Activated B cell treated with CpG ODN at 0.5 μM for 24 hours (primary cell): ENCODE measurements at regions not wholly inside any gene's neighbourhood (a gene's known extent, or its start where the extent isn't known, plus 50 kb on each side); places are given as distances from the start of the nearest gene placed in this dataset.

Experiments used
- ATAC-seq: fragments of 200-7000 bp; cut with Tn5 transposase; one replicate; pipeline ENCODE4 v1.10.0; 2021; ENCODE audit warnings: low read depth, mild to moderate bottlenecking, moderate library complexity
- CTCF ChIA-PET: fragments of 350-600 bp; sonication (Branson Sonifier 250); formaldehyde crosslinking; loops from one replicate; lab custom pipeline; 2021; ENCODE audit warnings: antibody characterized with exemption; lab: Charles Lee
- POLR2A ChIA-PET: fragments of 350-600 bp; sonication (Branson Sonifier 250); formaldehyde crosslinking; loops from one replicate; lab custom pipeline; 2021; ENCODE audit warnings: antibody characterized with exemption; lab: Charles Lee
- DNase-seq: peaks from one replicate; pipeline ENCODE4 v3.0.0; 2022
- H3K27ac Mint-ChIP-seq: one replicate; pipeline ENCODE4 v1.8.0; 2020; ENCODE audit warnings: mixed read lengths
- H3K27me3 Mint-ChIP-seq: one replicate; pipeline ENCODE4 v1.8.0; 2021; ENCODE audit warnings: mixed read lengths
- H3K36me3 Mint-ChIP-seq: one replicate; pipeline ENCODE4 v1.8.0; 2021; ENCODE audit warnings: low read depth, mixed read lengths
- H3K4me1 Mint-ChIP-seq: one replicate; pipeline ENCODE4 v1.8.0; 2021; ENCODE audit warnings: mixed read lengths
- H3K4me3 Mint-ChIP-seq: one replicate; pipeline ENCODE4 v1.8.0; 2020; ENCODE audit warnings: mild to moderate bottlenecking, mixed read lengths
- H3K9me3 Mint-ChIP-seq: one replicate; pipeline ENCODE4 v1.8.0; 2020; ENCODE audit warnings: mixed read lengths
- CTCF ChIP-seq: fragments of 200-600 bp; IDR thresholded peaks from one replicate; pipeline ENCODE4 v1.8.0; 2022; ENCODE audit warnings: antibody characterized with exemption, mild to moderate bottlenecking
- intact Hi-C: fragments of 100-400 bp; cut with micrococcal nuclease; formaldehyde crosslinking; loops from one replicate; pipeline ENCODE4 v1.15.1; 2024

DNA sequence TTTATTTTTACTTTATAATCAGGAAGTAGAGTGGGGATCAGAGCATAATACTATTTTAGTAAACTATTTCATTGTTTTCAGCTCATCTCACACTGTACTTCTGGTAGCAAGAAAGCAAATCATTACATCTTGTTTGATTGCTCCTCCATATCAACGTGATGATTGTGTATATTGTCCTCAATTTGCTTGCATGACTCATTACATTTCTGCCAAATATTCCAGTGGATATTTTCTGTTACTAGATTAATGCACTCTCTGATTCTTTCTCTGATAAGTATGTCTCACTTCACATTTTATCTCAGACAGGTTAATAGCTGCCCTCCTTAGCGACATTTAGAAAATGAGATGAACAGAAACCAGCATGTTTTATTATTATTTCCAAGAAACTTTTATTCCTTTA, 1145.3 kb downstream of the OTOL1 start:
- no peaks in the 10 kb centered on the region for H3K4me1 Mint-ChIP-seq
- no peak for DNase-seq
- no peak for TF ChIP-seq CTCF
- CTCF ChIA-PET, result no interaction called here
- POLR2A ChIA-PET, result no interaction called here
- no peak overlapping the region for H3K27ac Mint-ChIP-seq
- no peak for ATAC-seq
- intact Hi-C loops, result no loop called here
- no peaks in the 10 kb centered on the region for H3K27me3 Mint-ChIP-seq
- H3K4me3 Mint-ChIP-seq, result no peak overlapping the region
- no peaks in the 10 kb centered on the region for H3K36me3 Mint-ChIP-seq
- peaks cover 9% of the 10 kb centered on the region for H3K9me3 Mint-ChIP-seq

- Mint-ChIP-seq H3K27me3 (no peaks in the 10 kb centered on the region), H3K4me3 (no peak overlapping the region), H3K27ac (no peak overlapping the region), H3K9me3 (peaks cover 12% of the 10 kb centered on the region), H3K4me1 (no peaks in the 10 kb centered on the region), H3K36me3 (no peaks in the 10 kb centered on the region)
- intact Hi-C loops, result no loop called here
- no peak for TF ChIP-seq CTCF
- ChIA-PET POLR2A (no interaction called here), CTCF (no interaction called here)
- ATAC-seq (no peak), DNase-seq (no peak)
These were observed 1146.6 kb downstream of the OTOL1 start for GRCh38 chr3:162643245-162643644.

DNA sequence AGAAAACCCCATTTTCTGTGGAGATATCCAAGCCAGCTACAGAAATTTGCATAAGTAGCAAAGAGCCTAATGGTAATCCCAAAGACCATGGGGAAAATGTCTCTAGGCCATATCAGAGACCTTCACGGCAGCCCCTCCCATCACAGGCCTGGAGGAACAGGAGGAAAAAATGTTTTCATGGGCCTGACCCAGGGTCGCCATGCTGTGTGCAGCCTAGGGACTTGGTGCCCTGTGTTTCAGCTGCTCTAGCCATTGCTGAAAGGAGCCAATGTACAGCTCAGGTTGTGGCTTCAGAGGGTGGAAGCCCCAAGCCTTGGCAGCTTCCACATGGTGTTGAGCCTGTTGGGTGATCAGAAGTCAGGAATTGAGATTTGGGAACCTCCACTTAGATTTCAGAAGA, 1150.7 kb downstream of the OTOL1 start:
- no peaks in the 10 kb centered on the region for H3K4me1 Mint-ChIP-seq
- no peaks in the 10 kb centered on the region for H3K36me3 Mint-ChIP-seq
- peaks cover 12% of the 10 kb centered on the region for H3K9me3 Mint-ChIP-seq
- no peak for ATAC-seq
- ChIA-PET CTCF (no interaction called here), POLR2A (no interaction called here)
- no peak overlapping the region for H3K27ac Mint-ChIP-seq
- no peak for TF ChIP-seq CTCF
- intact Hi-C loops, result no loop called here
- DNase-seq, result no peak
- H3K27me3 Mint-ChIP-seq, result no peaks in the 10 kb centered on the region
- no peak overlapping the region for H3K4me3 Mint-ChIP-seq

- DNase-seq, result no peak
- Mint-ChIP-seq H3K4me1 (no peaks in the 10 kb centered on the region), H3K36me3 (no peaks in the 10 kb centered on the region), H3K9me3 (peaks cover 12% of the 10 kb centered on the region), H3K27me3 (no peaks in the 10 kb centered on the region), H3K4me3 (no peak overlapping the region), H3K27ac (no peak overlapping the region)
- POLR2A ChIA-PET, result no interaction called here
- CTCF ChIA-PET, result no interaction called here
- no peak for TF ChIP-seq CTCF
- intact Hi-C loops, result no loop called here
- no peak for ATAC-seq
These were observed 1161.4 kb downstream of the OTOL1 start for GRCh38 chr3:162658003-162658402.

GRCh38 chr3:162665684-162666391, 1169.2 kb downstream of the OTOL1 start:
- Mint-ChIP-seq H3K4me1 (no peaks in the 10 kb centered on the region), H3K9me3 (no peaks in the 10 kb centered on the region), H3K27me3 (no peaks in the 10 kb centered on the region), H3K4me3 (no peak overlapping the region), H3K36me3 (no peaks in the 10 kb centered on the region), H3K27ac (no peak overlapping the region)
- ATAC-seq (no peak), DNase-seq (no peak)
- ChIA-PET POLR2A (no interaction called here), CTCF (no interaction called here)
- TF ChIP-seq CTCF, result no peak
- intact Hi-C loops, result no loop called here
